K562 (cell line): ENCODE measurements at regions not wholly inside any gene's neighbourhood (a gene's known extent, or its start where the extent isn't known, plus 50 kb on each side); places are given as distances from the start of the nearest gene placed in this dataset.

Source experiments
- ATAC-seq: fragments of 200-7000 bp; cut with Tn5 transposase; 3 replicates; pipeline ENCODE4 v1.9.1; 2020; ENCODE audit warnings: moderate library complexity
- BruUV-seq: library from RNA; stranded (reverse); fragments of 400-500 nt; replicated peaks from 2 replicates; lab custom pipeline; 2021; lab: Mats Ljungman, UMichigan
- CTCF ChIA-PET: fragments of 300-600 bp; formaldehyde crosslinking; extraction: SDS; loops from one replicate; lab custom pipeline; 2021; ENCODE audit warnings: low intra/inter-chr PET ratio; lab: Yijun Ruan, JAX
- POLR2A ChIA-PET: fragments of 300-600, 350-650 bp; sonication (Branson Sonifier 250); formaldehyde crosslinking; extraction: SDS; loops from one replicate; lab custom pipeline; 2021; ENCODE audit warnings: antibody characterized with exemption, inconsistent platforms; lab: Yijun Ruan, JAX
- DNase-seq, 4 experiments: peaks; one replicate each; pipeline versions ENCODE4 v3.0.0 to v3.0.0-alpha.2; 2011 to 2018; ENCODE audit warnings: low spot score in 3 of 4, mixed read lengths in 3 of 4; ENCODE audit errors: extremely low read depth in 1 of 4
- FAIRE-seq: peaks from 2 replicates; lab custom pipeline; 2011; peaks lifted over from hg19 to GRCh38; lab: Jason Lieb, UNC
- H2AFZ ChIP-seq: 2 replicates; pipeline ENCODE4 v1.6.0; 2011; ENCODE audit warnings: low read depth, low read length, control low read depth, inconsistent platforms
- H3K27ac ChIP-seq: fragments of 200-600 bp; 3 replicates; pipeline ENCODE4 v1.8.0; 2011; ENCODE audit warnings: low read depth, mild to moderate bottlenecking, control low read depth, inconsistent platforms, low read length, moderate library complexity, mixed read lengths; ENCODE audit errors: extremely low read depth
- H3K27me3 ChIP-seq, 2 experiments: fragments of 300-600 bp in 1 of 2; 2 replicates in 1 of 2; 3 replicates in 1 of 2; pipeline versions ENCODE4 v1.6.0 to v1.8.0; 2011; ENCODE audit warnings: inconsistent platforms in 2 of 2, low read length in 2 of 2, mild to moderate bottlenecking in 1 of 2, mixed read lengths in 1 of 2, moderate library complexity in 1 of 2; ENCODE audit not compliant: control insufficient read depth in 2 of 2, insufficient read depth in 2 of 2
- H3K36me3 ChIP-seq: fragments of 300-600 bp; 3 replicates; pipeline ENCODE4 v1.8.0; 2011; ENCODE audit warnings: mild to moderate bottlenecking, low read length, inconsistent platforms; ENCODE audit not compliant: control insufficient read depth, insufficient read depth
- H3K4me1 ChIP-seq, 2 experiments: fragments of 200-600 bp in 1 of 2; replicated peaks in 1 of 2; 2 replicates in 1 of 2; 3 replicates in 1 of 2; pipeline versions ENCODE4 v1.5.1 to v1.8.0; 2011; ENCODE audit warnings: inconsistent platforms in 2 of 2, low read length in 2 of 2, mild to moderate bottlenecking in 1 of 2, mixed read lengths in 1 of 2, moderate library complexity in 1 of 2; ENCODE audit not compliant: control insufficient read depth in 2 of 2, insufficient read depth in 2 of 2
- H3K4me2 ChIP-seq: 2 replicates; pipeline ENCODE4 v1.6.1; 2011; ENCODE audit warnings: low read length, control low read depth, inconsistent platforms, mixed read lengths; ENCODE audit not compliant: insufficient read depth
- H3K4me3 ChIP-seq: fragments of 200-600 bp; sonication (generic), shearing (Covaris generic); 2 replicates; pipeline ENCODE4 v1.5.1; 2016; ENCODE audit warnings: control low read depth, inconsistent platforms
- H3K79me2 ChIP-seq: fragments of 200-600 bp; 3 replicates; pipeline ENCODE4 v1.8.0; 2011; ENCODE audit warnings: low read length, inconsistent platforms; ENCODE audit not compliant: control insufficient read depth, insufficient read depth
- H3K9ac ChIP-seq, 2 experiments: 2 replicates each; pipeline versions ENCODE4 v1.6.0 to v1.6.1; 2011; ENCODE audit warnings: low read depth in 2 of 2, low read length in 2 of 2, control low read depth in 1 of 2, inconsistent platforms in 1 of 2, mild to moderate bottlenecking in 1 of 2, mixed read lengths in 1 of 2; ENCODE audit not compliant: insufficient read depth in 1 of 2
- H3K9me1 ChIP-seq: one replicate; pipeline ENCODE4 v1.6.0; 2011; ENCODE audit warnings: inconsistent platforms, mild to moderate bottlenecking, low read length, moderate library complexity; ENCODE audit not compliant: control insufficient read depth, insufficient read depth
- H3K9me3 ChIP-seq: replicated peaks from 2 replicates; pipeline ENCODE4 v1.5.1; 2011; ENCODE audit warnings: low read depth, low read length, inconsistent platforms; ENCODE audit not compliant: control insufficient read depth, insufficient read depth
- H4K20me1 ChIP-seq: replicated peaks from 2 replicates; pipeline ENCODE4 v1.6.1; 2011; ENCODE audit warnings: low read length, inconsistent platforms, mixed read lengths; ENCODE audit not compliant: control insufficient read depth, insufficient read depth
- ARID1B ChIP-seq: fragments of 450-650 bp; IDR thresholded peaks from 2 replicates; pipeline ENCODE4 v1.6.1; 2016; ENCODE audit warnings: antibody characterized with exemption, mild to moderate bottlenecking, inconsistent platforms
- CHD4 ChIP-seq: fragments of 200-600 bp; sonication (generic); IDR thresholded peaks from 3 replicates; pipeline ENCODE4 v1.6.1; 2012; ENCODE audit warnings: low read depth, mild to moderate bottlenecking, mixed read lengths, low read length, inconsistent platforms; ENCODE audit not compliant: insufficient read depth, insufficient replicate concordance, poor library complexity, severe bottlenecking
- ETS2 ChIP-seq: IDR thresholded peaks from 2 replicates; pipeline ENCODE4 v1.6.1; 2016; ENCODE audit warnings: borderline replicate concordance, missing genetic modification characterization, mild to moderate bottlenecking, moderate library complexity, missing compliant biosample characterization; ENCODE audit not compliant: poor library complexity, severe bottlenecking
- ILF3 ChIP-seq: fragments of 450-650 bp; IDR thresholded peaks from 2 replicates; pipeline ENCODE4 v1.6.1; 2018; ENCODE audit warnings: antibody characterized with exemption, mild to moderate bottlenecking, moderate library complexity, borderline replicate concordance
- IRF2 ChIP-seq: sonication (generic); formaldehyde crosslinking; IDR thresholded peaks from 2 replicates; pipeline ENCODE4 v1.8.1; 2022; ENCODE audit warnings: mild to moderate bottlenecking, missing genetic modification reagents
- KDM5B ChIP-seq: fragments of 200-600 bp; sonication (generic); IDR thresholded peaks from 2 replicates; pipeline ENCODE4 v1.6.1; 2012; ENCODE audit warnings: low read depth, mild to moderate bottlenecking, moderate library complexity, low read length, control low read depth, inconsistent platforms; ENCODE audit not compliant: insufficient replicate concordance
- NFE2 ChIP-seq: IDR thresholded peaks from 2 replicates; pipeline ENCODE4 v1.6.1; 2014; ENCODE audit warnings: antibody characterized with exemption, low read depth
- RBM14 ChIP-seq: fragments of 200-400 bp; formaldehyde crosslinking; IDR thresholded peaks from 2 replicates; pipeline ENCODE4 v1.6.1; 2018; ENCODE audit warnings: low read depth, mild to moderate bottlenecking, low read length, moderate library complexity, borderline replicate concordance; ENCODE audit not compliant: insufficient read depth
- RBM22 ChIP-seq: fragments of 200-400 bp; formaldehyde crosslinking; IDR thresholded peaks from 2 replicates; pipeline ENCODE4 v1.6.1; 2018; ENCODE audit warnings: low read length, low read depth; ENCODE audit not compliant: poor library complexity, severe bottlenecking
- SMAD1 ChIP-seq: fragments of 150-350 bp; IDR thresholded peaks from 2 replicates; pipeline ENCODE4 v1.6.1; 2014; ENCODE audit warnings: low read length, low read depth; ENCODE audit not compliant: partially characterized antibody
- SMAD4 ChIP-seq: fragments of 250-450 bp; sonication (Bioruptor Pico); conservative IDR thresholded peaks from 2 replicates; pipeline ENCODE4 v1.8.0; 2021; ENCODE audit warnings: inconsistent platforms, mild to moderate bottlenecking, moderate library complexity
- TBL1XR1 ChIP-seq, 2 experiments: IDR thresholded peaks; 2 replicates each; pipeline ENCODE4 v1.6.1; 2012; ENCODE audit warnings: improper control_type of control experiment in 2 of 2, low read length in 2 of 2, mild to moderate bottlenecking in 1 of 2
- TCF3 ChIP-seq: sonication (generic); formaldehyde crosslinking; IDR thresholded peaks from 2 replicates; pipeline ENCODE4 v1.4.0; 2020; ENCODE audit warnings: mild to moderate bottlenecking, missing genetic modification reagents
- TGIF2 ChIP-seq: sonication (generic); formaldehyde crosslinking; IDR thresholded peaks from 2 replicates; pipeline ENCODE4 v1.8.1; 2022; ENCODE audit warnings: mild to moderate bottlenecking, missing genetic modification reagents, moderate library complexity
- UBTF ChIP-seq, 2 experiments: IDR thresholded peaks; 2 replicates each; pipeline ENCODE4 v1.6.1; 2012; ENCODE audit warnings: improper control_type of control experiment in 2 of 2, low read depth in 2 of 2, low read length in 2 of 2, borderline replicate concordance in 1 of 2
- XRCC4 ChIP-seq: IDR thresholded peaks from one replicate; pipeline ENCODE4 v1.6.1; 2011; ENCODE audit not compliant: insufficient read depth, insufficient read length; ENCODE audit errors: extremely low read depth
- ZBTB9 ChIP-seq: fragments of 450-650 bp; formaldehyde crosslinking; IDR thresholded peaks from 2 replicates; pipeline ENCODE4 v1.4.0; 2020; ENCODE audit warnings: mild to moderate bottlenecking, moderate library complexity
- ZNF586 ChIP-seq: fragments of 450-650 bp; formaldehyde crosslinking; conservative IDR thresholded peaks from 2 replicates; pipeline ENCODE4 v1.4.0; 2020; ENCODE audit warnings: mild to moderate bottlenecking, moderate library complexity
- ZNF695 ChIP-seq: fragments of 450-650 bp; formaldehyde crosslinking; IDR thresholded peaks from 2 replicates; pipeline ENCODE4 v1.4.0; 2020; ENCODE audit warnings: mild to moderate bottlenecking, moderate library complexity
- ZNF76 ChIP-seq: fragments of 250-450 bp; sonication (Bioruptor Pico); IDR thresholded peaks from 2 replicates; pipeline ENCODE4 v1.4.0; 2020; ENCODE audit warnings: mild to moderate bottlenecking, moderate library complexity, borderline replicate concordance
- WGBS: fragments of 100-300 bp; shearing (Covaris generic); methylation state at CpG from one replicate; pipeline ENCODE4 v1.1.6; 2016; ENCODE audit warnings: low coverage, mixed read lengths; ENCODE audit not compliant: insufficient coverage; ENCODE audit errors: missing lambda C conversion rate; 5-methylcytosine and 5-hydroxymethylcytosine counted together
- in situ Hi-C: fragments of 300-500 bp; cut with MboI; formaldehyde crosslinking; loops from 4 replicates; pipeline ENCODE4 v1.15.0; 2018; ENCODE audit warnings: inconsistent platforms, mixed read lengths
- intact Hi-C: fragments of 100-400 bp; cut with micrococcal nuclease; formaldehyde crosslinking; loops from 2 replicates; pipeline ENCODE4 v1.14.2; 2022

- ATAC-seq (no peak), FAIRE-seq (no peak), DNase-seq (no peak)
- Histone ChIP-seq H3K36me3 (no peaks in the 10 kb centered on the region), H3K9me1 (no peaks in the 10 kb centered on the region), H3K4me3 (no peak overlapping the region), H3K9me3 (0 out of 2 replicates have a peak, but pooled peaks cover 4% of the 10 kb centered on the region), H4K20me1 (no peaks in the 10 kb centered on the region), H3K4me1 (no peaks in the 10 kb centered on the region), H3K79me2 (no peaks in the 10 kb centered on the region), H3K4me2 (no peak overlapping the region), H3K9ac (no peak overlapping the region), H3K27me3 (no peaks in the 10 kb centered on the region), H2AFZ (no peak overlapping the region), H3K27ac (no peak overlapping the region)
- no peak for TF ChIP-seq ETS2 (tag)
- no peak for TF ChIP-seq TCF3 (CRISPR knock-in tag)
- TF ChIP-seq CHD4, result no peak
- no peak for TF ChIP-seq ILF3
- TF ChIP-seq ZNF76, result no peak
- no peak for TF ChIP-seq ZNF695 (CRISPR knock-in tag)
- TF ChIP-seq SMAD4 (CRISPR knock-in tag), result no peak
- TF ChIP-seq IRF2 (CRISPR knock-in tag), result no peak
- no peak for TF ChIP-seq RBM14
- no peak for TF ChIP-seq ZBTB9 (CRISPR knock-in tag)
- no peak for TF ChIP-seq UBTF (IDR thresholded peaks at IDR 0.05; ENCODE audit: borderline replicate concordance in 1 of 2, low read depth in 2 of 2, low read length in 2 of 2)
- TF ChIP-seq XRCC4, result no peak
- no peak for TF ChIP-seq ZNF586
- TF ChIP-seq TGIF2 (CRISPR knock-in tag), result no peak
- no peak for TF ChIP-seq TBL1XR1 (IDR thresholded peaks at IDR 0.05; ENCODE audit: low read length in 2 of 2)
- TF ChIP-seq ARID1B, result no peak
- TF ChIP-seq SMAD1, result no peak
- TF ChIP-seq RBM22, result no peak
- TF ChIP-seq KDM5B, result no peak
- TF ChIP-seq NFE2, result no peak
- WGBS, result 0% methylated on average over 3 of the region's 3 CpGs
- intact Hi-C loops (no loop called here), in situ Hi-C loops (no loop called here)
- ChIA-PET POLR2A (no interaction called here), CTCF (no interaction called here)
- BruUV-seq, result no TSS peak
These were observed 93.0 kb upstream of the FIGN start for GRCh38 chr2:163828771-163829170.
